ENCODE measurements at regions not wholly inside any gene's neighbourhood (a gene's known extent, or its start where the extent isn't known, plus 50 kb on each side); places are given as distances from the start of the nearest gene placed in this dataset.

- no peaks in the 10 kb centered on the region for H3K4me1 ChIP-seq (replicated peaks in 1 of 2)
- H3K4me3 ChIP-seq = no peak overlapping the region
- H3K27ac ChIP-seq = no peak overlapping the region
- in situ Hi-C loops (cut with MboI; ENCODE audit: low pct_unique_long_range_greater_than_20kb in 2 of 9, low sequenced_read_pairs in 9 of 9, unreplicated experiment in 9 of 9) = no loop called here
- ATAC-seq (replicated peaks in 6 of 8) = no peak
- WGBS, 10 experiments = 48 to 100% (median 86%) methylated on average over 1 to 4 of the region's 5 CpGs; no CpG with 5 or more reads in 2 of the 10 experiments
These were observed 438.6 kb downstream of the KLF5 start for GRCh38 chr13:73497430-73497829.

GRCh38 chr13:73496711-73497110, 437.9 kb downstream of the KLF5 start:
- 15 to 94% (median 81%) methylated on average over 1 to 3 of the region's 3 CpGs for WGBS, 10 experiments
- ATAC-seq (replicated peaks in 6 of 8) = no peak
- in situ Hi-C loops (cut with MboI; ENCODE audit: low pct_unique_long_range_greater_than_20kb in 2 of 9, low sequenced_read_pairs in 9 of 9, unreplicated experiment in 9 of 9) = no loop called here
- Histone ChIP-seq H3K27ac (no peak overlapping the region), H3K4me3 (no peak overlapping the region), H3K4me1 (replicated peaks in 1 of 2) (no peaks in the 10 kb centered on the region)

GRCh38 chr13:73492811-73493210, 434.0 kb downstream of the KLF5 start:
- Histone ChIP-seq H3K4me1 (replicated peaks in 1 of 2) (no peaks in the 10 kb centered on the region), H3K4me3 (no peak overlapping the region), H3K27ac (no peak overlapping the region)
- in situ Hi-C loops (cut with MboI; ENCODE audit: low pct_unique_long_range_greater_than_20kb in 2 of 9, low sequenced_read_pairs in 9 of 9, unreplicated experiment in 9 of 9) = no loop called here
- 11 to 100% (median 80%) methylated on average over 1 of the region's 1 CpG; no CpG with 5 or more reads in 3 of the 10 experiments for WGBS, 10 experiments
- ATAC-seq (replicated peaks in 6 of 8) = no peak

GRCh38 chr13:73482556-73482955, 423.8 kb downstream of the KLF5 start:
- in situ Hi-C loops (cut with MboI; ENCODE audit: low pct_unique_long_range_greater_than_20kb in 2 of 9, low sequenced_read_pairs in 9 of 9, unreplicated experiment in 9 of 9) = no loop called here
- WGBS, 10 experiments = 57 to 100% (median 100%) methylated on average over 1 of the region's 1 CpG; no CpG with 5 or more reads in 3 of the 10 experiments
- H3K27ac ChIP-seq = no peak overlapping the region
- H3K4me1 ChIP-seq (replicated peaks in 1 of 2) = no peaks in the 10 kb centered on the region
- no peak overlapping the region for H3K4me3 ChIP-seq
- ATAC-seq (replicated peaks in 6 of 8) = no peak

GRCh38 chr13:73481886-73482445, 423.2 kb downstream of the KLF5 start:
- in situ Hi-C loops (cut with MboI; ENCODE audit: low pct_unique_long_range_greater_than_20kb in 2 of 9, low sequenced_read_pairs in 9 of 9, unreplicated experiment in 9 of 9) = no loop called here
- Histone ChIP-seq H3K4me1 (replicated peaks in 1 of 2) (no peaks in the 10 kb centered on the region), H3K4me3 (no peak overlapping the region), H3K27ac (no peak overlapping the region)
- no peak for ATAC-seq (replicated peaks in 6 of 8)
- WGBS, 10 experiments = 44 to 95% (median 74%) methylated on average over 2 to 6 of the region's 6 CpGs

GRCh38 chr13:73480779-73481559, 422.2 kb downstream of the KLF5 start:
- WGBS, 10 experiments = 24 to 92% (median 61%) methylated on average over 2 of the region's 2 CpGs
- Histone ChIP-seq H3K4me1 (replicated peaks in 1 of 2) (no peaks in the 10 kb centered on the region), H3K4me3 (no peak overlapping the region), H3K27ac (no peak overlapping the region)
- peak in 1 of 8 experiments; percentile 55 for ATAC-seq (replicated peaks in 6 of 8)
- in situ Hi-C loops (cut with MboI; ENCODE audit: low pct_unique_long_range_greater_than_20kb in 2 of 9, low sequenced_read_pairs in 9 of 9, unreplicated experiment in 9 of 9) = no loop called here

GRCh38 chr13:73479856-73480255, 421.1 kb downstream of the KLF5 start:
- 0 to 71% (median 40%) methylated on average over 1 of the region's 1 CpG; no CpG with 5 or more reads in 3 of the 10 experiments for WGBS, 10 experiments
- Histone ChIP-seq H3K4me3 (no peak overlapping the region), H3K27ac (no peak overlapping the region), H3K4me1 (replicated peaks in 1 of 2) (no peaks in the 10 kb centered on the region)
- in situ Hi-C loops (cut with MboI; ENCODE audit: low pct_unique_long_range_greater_than_20kb in 2 of 9, low sequenced_read_pairs in 9 of 9, unreplicated experiment in 9 of 9) = no loop called here
- ATAC-seq (replicated peaks in 6 of 8) = no peak

- in situ Hi-C loops (cut with MboI; ENCODE audit: low pct_unique_long_range_greater_than_20kb in 2 of 9, low sequenced_read_pairs in 9 of 9, unreplicated experiment in 9 of 9) = no loop called here
- no peak overlapping the region for H3K27ac ChIP-seq
- H3K4me1 ChIP-seq (replicated peaks in 1 of 2) = no peaks in the 10 kb centered on the region
- 50 to 100% (median 76%) methylated on average over 1 of the region's 1 CpG for WGBS, 10 experiments
- ATAC-seq (replicated peaks in 6 of 8) = no peak
- no peak overlapping the region for H3K4me3 ChIP-seq
These were observed 420.5 kb downstream of the KLF5 start for GRCh38 chr13:73479351-73479750.

- Histone ChIP-seq H3K4me1 (replicated peaks in 1 of 2) (no peaks in the 10 kb centered on the region), H3K27ac (no peak overlapping the region), H3K4me3 (no peak overlapping the region)
- WGBS, 10 experiments = 50 to 92% (median 77%) methylated on average over 2 to 3 of the region's 3 CpGs; no CpG with 5 or more reads in 1 of the 10 experiments
- in situ Hi-C loops (cut with MboI; ENCODE audit: low pct_unique_long_range_greater_than_20kb in 2 of 9, low sequenced_read_pairs in 9 of 9, unreplicated experiment in 9 of 9) = no loop called here
- no peak for ATAC-seq (replicated peaks in 6 of 8)
These were observed 418.6 kb downstream of the KLF5 start for GRCh38 chr13:73477441-73477840.

- in situ Hi-C loops (cut with MboI; ENCODE audit: low pct_unique_long_range_greater_than_20kb in 2 of 9, low sequenced_read_pairs in 9 of 9, unreplicated experiment in 9 of 9) = no loop called here
- Histone ChIP-seq H3K4me3 (no peak overlapping the region), H3K27ac (no peak overlapping the region), H3K4me1 (replicated peaks in 1 of 2) (no peaks in the 10 kb centered on the region)
- ATAC-seq (replicated peaks in 6 of 8) = no peak
- 0 to 88% (median 58%) methylated on average over 1 to 2 of the region's 2 CpGs; no CpG with 5 or more reads in 3 of the 10 experiments for WGBS, 10 experiments
These were observed 414.2 kb downstream of the KLF5 start for GRCh38 chr13:73473016-73473415.

- Histone ChIP-seq H3K4me1 (replicated peaks in 1 of 2) (no peaks in the 10 kb centered on the region), H3K4me3 (no peak overlapping the region), H3K27ac (no peak overlapping the region)
- ATAC-seq (replicated peaks in 6 of 8) = peak in 3 of 8 experiments; percentile 76 to 87 (median 79)
- in situ Hi-C loops (cut with MboI; ENCODE audit: low pct_unique_long_range_greater_than_20kb in 2 of 9, low sequenced_read_pairs in 9 of 9, unreplicated experiment in 9 of 9) = no loop called here
- 21 to 100% (median 60%) methylated on average over 1 to 2 of the region's 2 CpGs; no CpG with 5 or more reads in 5 of the 10 experiments for WGBS, 10 experiments
These were observed 408.3 kb downstream of the KLF5 start for GRCh38 chr13:73467125-73467524.

GRCh38 chr13:73466561-73466960, 407.8 kb downstream of the KLF5 start:
- H3K27ac ChIP-seq = no peak overlapping the region
- in situ Hi-C loops (cut with MboI; ENCODE audit: low pct_unique_long_range_greater_than_20kb in 2 of 9, low sequenced_read_pairs in 9 of 9, unreplicated experiment in 9 of 9) = no loop called here
- no peaks in the 10 kb centered on the region for H3K4me1 ChIP-seq (replicated peaks in 1 of 2)
- H3K4me3 ChIP-seq = no peak overlapping the region
- 16 to 100% (median 83%) methylated on average over 1 to 4 of the region's 4 CpGs for WGBS, 10 experiments
- ATAC-seq (replicated peaks in 6 of 8) = no peak

- WGBS, 10 experiments = 0 to 81% (median 37%) methylated on average over 1 to 3 of the region's 3 CpGs
- H3K4me1 ChIP-seq (replicated peaks in 1 of 2) = no peaks in the 10 kb centered on the region
- in situ Hi-C loops (cut with MboI; ENCODE audit: low pct_unique_long_range_greater_than_20kb in 2 of 9, low sequenced_read_pairs in 9 of 9, unreplicated experiment in 9 of 9) = no loop called here
- peak in 7 of 8 experiments; percentile 40 to 94 (median 77) for ATAC-seq (replicated peaks in 6 of 8)
- no peak overlapping the region for H3K27ac ChIP-seq
- no peak overlapping the region for H3K4me3 ChIP-seq
These were observed 406.8 kb downstream of the KLF5 start for GRCh38 chr13:73465617-73465971.
